Urinary bladder (tissue), 3 donors: ENCODE measurements at regions not wholly inside any gene's neighbourhood (a gene's known extent, or its start where the extent isn't known, plus 50 kb on each side); places are given as distances from the start of the nearest gene placed in this dataset.

Source experiments
- DNase-seq: peaks from one replicate; pipeline ENCODE4 v3.0.0-alpha.2; 2015; ENCODE audit errors: extremely low spot score
- H3K27ac ChIP-seq: one replicate; pipeline ENCODE4 v1.5.1; 2013; ENCODE audit warnings: low read depth, mild to moderate bottlenecking, moderate library complexity
- H3K36me3 ChIP-seq: one replicate; pipeline ENCODE4 v1.6.1; 2013; ENCODE audit warnings: mild to moderate bottlenecking, moderate library complexity; ENCODE audit not compliant: insufficient read depth
- H3K4me1 ChIP-seq: one replicate; pipeline ENCODE4 v1.6.1; 2013; ENCODE audit warnings: mild to moderate bottlenecking, moderate library complexity; ENCODE audit not compliant: insufficient read depth
- H3K4me3 ChIP-seq: one replicate; pipeline ENCODE4 v1.5.1; 2013; ENCODE audit warnings: low read depth, low read length
- WGBS: extraction: QIAGEN DNeasy Blood & Tissue Kit; methylation state at CpG from one replicate; pipeline ENCODE4 v1.1.7; 2013; 5-methylcytosine and 5-hydroxymethylcytosine counted together
- donor health status: healthy with polysubstance abuse.
- donor health status: healthy.

DNA sequence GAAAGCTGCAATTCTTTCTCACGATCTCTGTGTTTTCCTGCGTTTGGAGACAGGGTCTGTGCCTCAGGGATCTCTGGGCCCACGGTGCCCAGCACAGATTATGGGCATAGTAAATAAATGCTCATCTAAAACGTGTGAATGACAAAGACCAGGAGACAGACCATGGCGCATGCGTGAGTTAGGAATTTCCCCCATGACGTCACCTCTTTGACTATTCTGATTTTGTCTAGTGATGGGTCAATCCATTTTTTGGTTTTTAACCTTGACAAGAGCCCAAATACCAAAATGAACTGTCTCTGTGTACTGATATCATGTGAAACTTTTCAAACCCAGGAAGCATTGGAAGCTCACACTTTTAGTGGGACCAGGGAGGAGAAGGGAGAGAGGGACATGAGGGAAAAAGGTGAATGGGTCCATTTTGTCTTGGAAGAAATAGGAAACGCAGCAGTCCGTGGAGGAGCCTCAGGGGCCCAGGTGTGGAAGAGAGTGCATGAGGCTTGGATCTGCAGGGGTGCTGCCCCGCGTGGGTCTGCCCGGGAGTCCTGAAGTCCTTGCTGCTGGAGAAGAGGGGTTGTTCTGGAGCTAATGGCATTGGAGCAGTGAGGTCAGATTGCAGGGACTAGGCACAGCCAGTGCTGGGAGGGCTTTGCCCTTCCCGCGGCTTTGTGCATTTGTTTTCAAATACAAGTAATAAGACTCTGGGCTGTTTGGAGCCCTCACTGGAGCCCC lies 172.2 kb downstream of the ASB1 start:
- peaks cover 3% of the 10 kb centered on the region for H3K4me1 ChIP-seq
- H3K36me3 ChIP-seq = no peaks in the 10 kb centered on the region
- no peak for DNase-seq
- H3K27ac ChIP-seq = no peak overlapping the region
- H3K4me3 ChIP-seq = no peak overlapping the region
- WGBS = 95% methylated on average over 14 of the region's 14 CpGs

GRCh38 chr2:238599549-238600505 lies 173.1 kb downstream of the ASB1 start:
- H3K27ac ChIP-seq = no peak overlapping the region
- 97% methylated on average over 29 of the region's 29 CpGs for WGBS
- no peak for DNase-seq

DNA sequence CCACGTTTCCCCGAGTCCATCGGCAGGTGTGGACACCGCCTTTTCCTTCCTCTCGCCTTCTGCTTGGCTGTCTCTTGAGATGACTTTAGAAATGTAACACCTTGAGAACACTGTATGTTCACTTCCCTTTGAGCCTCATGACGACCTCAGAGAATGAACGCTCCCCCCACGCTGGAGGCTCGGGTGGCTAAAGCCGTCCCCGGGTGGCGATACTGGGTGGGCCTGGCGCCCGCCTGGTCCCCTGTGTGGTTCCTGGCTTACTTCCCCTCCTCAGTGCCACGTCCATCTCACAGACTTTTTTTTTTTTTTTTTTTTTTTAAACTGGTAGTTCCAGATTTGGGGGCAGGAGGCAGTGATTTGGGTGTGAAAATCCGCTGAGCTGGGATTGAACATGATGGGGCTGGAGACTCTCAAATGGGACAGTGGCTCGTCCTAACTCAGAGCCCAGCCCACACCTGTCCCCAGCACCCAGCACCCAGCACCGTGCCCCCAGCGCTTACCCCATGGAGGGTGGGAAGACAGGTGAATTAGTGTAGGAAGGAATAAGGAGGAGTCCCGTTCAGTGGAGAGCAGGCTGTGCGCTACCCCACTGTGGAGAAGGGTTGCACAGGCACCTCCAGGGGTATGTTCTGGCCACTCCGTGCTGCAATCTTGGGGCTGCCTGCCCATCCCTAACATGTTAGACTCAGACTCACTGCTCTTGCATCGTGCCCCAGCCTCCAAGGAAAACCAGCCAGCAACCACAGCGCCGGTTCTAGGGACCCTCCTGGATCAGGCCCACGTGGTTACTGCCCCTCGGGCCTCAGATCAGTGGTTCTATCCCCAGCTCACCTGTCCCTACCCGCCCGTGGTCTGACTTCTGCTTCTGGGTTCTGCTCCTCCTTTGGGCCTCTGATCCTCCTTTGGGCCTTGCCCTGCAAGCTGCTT lies 174.0 kb downstream of the ASB1 start:
- Histone ChIP-seq H3K36me3 (no peaks in the 10 kb centered on the region), H3K4me3 (no peak overlapping the region), H3K27ac (no peak overlapping the region), H3K4me1 (peaks cover 3% of the 10 kb centered on the region)
- DNase-seq = no peak
- WGBS = 91% methylated on average over 29 of the region's 29 CpGs

More at GRCh38 chr2:238599549-238600505, 173.1 kb downstream of the ASB1 start:
- H3K36me3 ChIP-seq = no peaks in the 10 kb centered on the region
- peaks cover 3% of the 10 kb centered on the region for H3K4me1 ChIP-seq
- H3K4me3 ChIP-seq = no peak overlapping the region

- 37% methylated on average over 11 of the region's 11 CpGs for WGBS
- Histone ChIP-seq H3K4me3 (no peak overlapping the region), H3K27ac (no peak overlapping the region), H3K36me3 (no peaks in the 10 kb centered on the region), H3K4me1 (peaks cover 3% of the 10 kb centered on the region)
- no peak for DNase-seq
These were observed 174.9 kb downstream of the ASB1 start for GRCh38 chr2:238601433-238602222.

GRCh38 chr2:238602223-238602960 lies 175.7 kb downstream of the ASB1 start:
- DNase-seq = peak; percentile 45
- WGBS = 23% methylated on average over 6 of the region's 6 CpGs
- Histone ChIP-seq H3K4me1 (peaks cover 3% of the 10 kb centered on the region), H3K27ac (no peak overlapping the region), H3K36me3 (no peaks in the 10 kb centered on the region), H3K4me3 (no peak overlapping the region)

GRCh38 chr2:238603596-238603995 lies 176.9 kb downstream of the ASB1 start:
- H3K36me3 ChIP-seq = no peaks in the 10 kb centered on the region
- no peak for DNase-seq
- H3K27ac ChIP-seq = no peak overlapping the region
- no peak overlapping the region for H3K4me3 ChIP-seq
- H3K4me1 ChIP-seq = peaks cover 3% of the 10 kb centered on the region

DNA sequence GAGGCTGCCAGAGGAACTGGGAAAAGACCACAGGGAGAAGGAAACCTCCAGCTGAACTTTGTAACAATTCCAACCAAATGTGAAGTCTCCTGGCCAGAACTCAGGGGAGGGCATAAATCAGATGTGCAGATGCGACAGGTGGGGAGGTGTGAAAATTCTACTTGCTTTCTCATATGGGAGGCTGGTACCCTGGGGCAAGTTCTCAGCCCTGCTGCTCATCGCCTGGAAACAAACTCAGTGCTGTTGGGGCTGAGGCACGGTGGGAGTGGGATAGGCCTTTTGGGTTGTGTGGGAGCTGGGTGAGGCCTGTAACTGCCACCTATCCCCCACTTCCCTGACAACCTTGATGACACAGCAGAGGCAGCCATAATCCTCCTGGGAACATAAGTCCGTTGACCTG lies 179.6 kb downstream of the ASB1 start:
- 95% methylated on average over 4 of the region's 4 CpGs for WGBS

GRCh38 chr2:238613610-238614009 lies 186.9 kb downstream of the ASB1 start:
- no peak for DNase-seq
- WGBS = 94% methylated on average over 5 of the region's 5 CpGs
- Histone ChIP-seq H3K4me3 (no peak overlapping the region), H3K36me3 (no peaks in the 10 kb centered on the region), H3K4me1 (no peaks in the 10 kb centered on the region), H3K27ac (no peak overlapping the region)

More for the DNA sequence above, 179.6 kb downstream of the ASB1 start:
- H3K4me1 ChIP-seq = peaks cover 3% of the 10 kb centered on the region
- no peak for DNase-seq
- H3K36me3 ChIP-seq = no peaks in the 10 kb centered on the region
- no peak overlapping the region for H3K4me3 ChIP-seq
- no peak overlapping the region for H3K27ac ChIP-seq

GRCh38 chr2:238614376-238614775 lies 187.6 kb downstream of the ASB1 start:
- Histone ChIP-seq H3K4me3 (no peak overlapping the region), H3K27ac (no peak overlapping the region), H3K4me1 (no peaks in the 10 kb centered on the region), H3K36me3 (no peaks in the 10 kb centered on the region)
- DNase-seq = no peak

GRCh38 chr2:238615187-238615586 lies 188.5 kb downstream of the ASB1 start:
- Histone ChIP-seq H3K36me3 (no peaks in the 10 kb centered on the region), H3K27ac (no peak overlapping the region), H3K4me1 (no peaks in the 10 kb centered on the region), H3K4me3 (no peak overlapping the region)
- 92% methylated on average over 5 of the region's 5 CpGs for WGBS
- DNase-seq = no peak

DNA sequence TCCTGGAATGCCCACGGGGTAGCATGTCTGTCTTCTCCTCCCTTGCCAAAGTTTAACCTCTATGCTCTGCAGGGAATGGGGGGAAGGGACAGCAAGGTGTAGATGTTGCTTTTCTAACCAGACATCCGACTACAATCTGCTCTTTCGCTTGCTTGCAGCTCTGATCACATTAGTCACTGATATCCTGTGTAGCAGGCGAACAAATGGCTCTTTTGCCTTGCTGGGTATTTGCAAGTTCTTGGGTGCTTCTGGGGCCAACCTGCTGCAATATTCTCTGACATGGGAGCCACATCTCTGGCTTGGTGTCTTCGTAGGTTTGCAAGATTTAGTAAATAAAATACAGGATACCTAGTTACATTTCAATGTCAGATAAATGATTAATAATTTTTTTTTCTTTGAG lies 190.0 kb downstream of the ASB1 start:
- DNase-seq = no peak
- WGBS = 75% methylated on average over 5 of the region's 5 CpGs
- Histone ChIP-seq H3K36me3 (no peaks in the 10 kb centered on the region), H3K27ac (no peak overlapping the region), H3K4me3 (no peak overlapping the region), H3K4me1 (no peaks in the 10 kb centered on the region)
